HEK293 (cell line): ENCODE measurements at regions not wholly inside any gene's neighbourhood (a gene's known extent, or its start where the extent isn't known, plus 50 kb on each side); places are given as distances from the start of the nearest gene placed in this dataset.

Experiments
- CTCF ChIA-PET: fragments of 350-600 bp; formaldehyde crosslinking; extraction: SDS; loops from one replicate; lab custom pipeline; 2021; ENCODE audit warnings: antibody characterized with exemption; lab: Yijun Ruan, JAX
- POLR2A ChIA-PET: fragments of 300-600 bp; formaldehyde crosslinking; extraction: SDS; loops from one replicate; lab custom pipeline; 2020; ENCODE audit warnings: antibody characterized with exemption, inconsistent platforms; lab: Yijun Ruan, JAX
- H3K27ac ChIP-seq: fragments of 200-500 bp; sonication (Bioruptor generic); 2 replicates; pipeline ENCODE4 v1.5.1; 2014; ENCODE audit warnings: low read depth, low read length, control low read depth, inconsistent platforms; ENCODE audit errors: extremely low read depth
- H3K36me3 ChIP-seq, 2 experiments: fragments of 200-500 bp in 1 of 2; sonication (Bioruptor generic) in 1 of 2; 1 replicate in 1 of 2; 2 replicates in 1 of 2; pipeline ENCODE4 v1.5.1; 2014 to 2017; ENCODE audit warnings: inconsistent platforms in 2 of 2, low read length in 2 of 2; ENCODE audit not compliant: control insufficient read depth in 2 of 2, insufficient read depth in 1 of 2
- H3K4me1 ChIP-seq: fragments of 200-500 bp; sonication (Bioruptor generic); 2 replicates; pipeline ENCODE4 v1.5.1; 2014; ENCODE audit warnings: mild to moderate bottlenecking, low read length, inconsistent platforms; ENCODE audit not compliant: control insufficient read depth, insufficient read depth
- H3K4me3 ChIP-seq: 2 replicates; pipeline ENCODE4 v1.5.1; 2011; ENCODE audit warnings: low read depth, mild to moderate bottlenecking, control low read depth, low read length, moderate library complexity
- H3K9me3 ChIP-seq: fragments of 200-500 bp; sonication (Bioruptor generic); 2 replicates; pipeline ENCODE4 v1.5.1; 2014; ENCODE audit warnings: low read depth, low read length, inconsistent platforms; ENCODE audit not compliant: control insufficient read depth, insufficient read depth
- PRDM1 ChIP-seq: fragments of 450-650 bp; formaldehyde crosslinking; IDR thresholded peaks from 2 replicates; pipeline ENCODE4; 2016; ENCODE audit warnings: missing biosample characterization, missing genetic modification characterization
- REPIN1 ChIP-seq: fragments of 450-650 bp; formaldehyde crosslinking; IDR thresholded peaks from 2 replicates; pipeline ENCODE4 v1.5.1; 2017; ENCODE audit warnings: missing biosample characterization, missing genetic modification characterization, low read depth
- ZBTB44 ChIP-seq: fragments of 450-650 bp; IDR thresholded peaks from 2 replicates; pipeline ENCODE4 v1.5.1; 2018; ENCODE audit warnings: missing biosample characterization, mild to moderate bottlenecking, missing genetic modification characterization
- ZBTB7A ChIP-seq: fragments of 450-650 bp; formaldehyde crosslinking; IDR thresholded peaks from 2 replicates; pipeline ENCODE4 v1.5.1; 2016; ENCODE audit warnings: low read depth, missing biosample characterization, missing genetic modification characterization
- ZBTB8A ChIP-seq: fragments of 450-650 bp; formaldehyde crosslinking; IDR thresholded peaks from 2 replicates; pipeline ENCODE4 v1.5.1; 2016; ENCODE audit warnings: missing biosample characterization, missing genetic modification characterization
- ZFP3 ChIP-seq: fragments of 450-650 bp; formaldehyde crosslinking; IDR thresholded peaks from 2 replicates; pipeline ENCODE4 v1.5.1; 2016; ENCODE audit warnings: low read depth, missing biosample characterization, missing genetic modification characterization
- ZNF112 ChIP-seq: fragments of 450-650 bp; formaldehyde crosslinking; IDR thresholded peaks from 2 replicates; pipeline ENCODE4 v1.5.0; 2017; ENCODE audit warnings: missing biosample characterization, missing genetic modification characterization
- ZNF132 ChIP-seq: fragments of 450-650 bp; formaldehyde crosslinking; IDR thresholded peaks from 2 replicates; pipeline ENCODE4 v1.5.1; 2017; ENCODE audit warnings: missing biosample characterization, missing genetic modification characterization, borderline replicate concordance
- ZNF138 ChIP-seq: fragments of 450-650 bp; formaldehyde crosslinking; IDR thresholded peaks from 2 replicates; pipeline ENCODE4 v1.5.1; 2016; ENCODE audit warnings: missing biosample characterization, missing genetic modification characterization, borderline replicate concordance
- ZNF19 ChIP-seq: fragments of 450-650 bp; formaldehyde crosslinking; IDR thresholded peaks from 2 replicates; pipeline ENCODE4; 2016; ENCODE audit warnings: missing biosample characterization, missing genetic modification characterization, low read depth
- ZNF2 ChIP-seq: fragments of 450-650 bp; formaldehyde crosslinking; IDR thresholded peaks from 2 replicates; pipeline ENCODE4 v1.5.1; 2016; ENCODE audit warnings: missing biosample characterization, missing genetic modification characterization
- ZNF324 ChIP-seq: fragments of 450-650 bp; formaldehyde crosslinking; IDR thresholded peaks from 2 replicates; pipeline ENCODE4 v1.5.1; 2016; ENCODE audit warnings: missing biosample characterization, missing genetic modification characterization
- ZNF335 ChIP-seq: fragments of 450-650 bp; formaldehyde crosslinking; conservative IDR thresholded peaks from 2 replicates; pipeline ENCODE4 v1.5.1; 2016; ENCODE audit warnings: missing biosample characterization, missing genetic modification characterization
- ZNF423 ChIP-seq: fragments of 450-650 bp; formaldehyde crosslinking; IDR thresholded peaks from 2 replicates; pipeline ENCODE4 v1.5.1; 2016; ENCODE audit warnings: missing biosample characterization, missing genetic modification characterization
- ZNF433 ChIP-seq: fragments of 450-650 bp; formaldehyde crosslinking; IDR thresholded peaks from 2 replicates; pipeline ENCODE4 v1.5.1; 2016; ENCODE audit warnings: missing biosample characterization, missing genetic modification characterization, low read depth
- ZNF473 ChIP-seq: fragments of 450-650 bp; formaldehyde crosslinking; IDR thresholded peaks from 2 replicates; pipeline ENCODE4 v1.5.1; 2017; ENCODE audit warnings: missing biosample characterization, missing genetic modification characterization
- ZNF585B ChIP-seq: fragments of 450-650 bp; formaldehyde crosslinking; IDR thresholded peaks from 2 replicates; pipeline ENCODE4 v1.5.1; 2016; ENCODE audit warnings: missing biosample characterization, missing genetic modification characterization
- ZNF629 ChIP-seq: fragments of 450-650 bp; formaldehyde crosslinking; IDR thresholded peaks from 2 replicates; pipeline ENCODE4 v1.5.1; 2017; ENCODE audit warnings: missing biosample characterization, missing genetic modification characterization
- ZNF654 ChIP-seq: fragments of 450-650 bp; formaldehyde crosslinking; IDR thresholded peaks from 2 replicates; pipeline ENCODE4 v1.5.1; 2016; ENCODE audit warnings: low read depth, missing biosample characterization, missing genetic modification characterization
- ZNF664 ChIP-seq: fragments of 450-650 bp; formaldehyde crosslinking; IDR thresholded peaks from 2 replicates; pipeline ENCODE4 v1.5.1; 2016; ENCODE audit warnings: missing biosample characterization, missing genetic modification characterization
- ZNF704 ChIP-seq: fragments of 450-650 bp; formaldehyde crosslinking; IDR thresholded peaks from 2 replicates; pipeline ENCODE4 v1.5.1; 2016; ENCODE audit warnings: missing biosample characterization, missing genetic modification characterization
- ZXDB ChIP-seq: fragments of 450-650 bp; formaldehyde crosslinking; IDR thresholded peaks from 2 replicates; pipeline ENCODE4 v1.5.1; 2016; ENCODE audit warnings: missing biosample characterization, missing genetic modification characterization
- TF ChIP-seq, protein P1 (sequence below): fragments of 450-650 bp; formaldehyde crosslinking; optimal IDR thresholded peaks from 2 replicates; pipeline ENCODE3; 2016; ENCODE audit warnings: missing biosample characterization, mild to moderate bottlenecking, missing genetic modification characterization
- TF ChIP-seq, protein P2 (sequence below): fragments of 450-650 bp; formaldehyde crosslinking; IDR thresholded peaks from 2 replicates; pipeline ENCODE4 v1.5.0; 2017; ENCODE audit warnings: missing biosample characterization, missing genetic modification characterization, borderline replicate concordance
- TF ChIP-seq, protein P3 (sequence below): fragments of 450-650 bp; formaldehyde crosslinking; IDR thresholded peaks from 2 replicates; pipeline ENCODE4 v1.5.1; 2016; ENCODE audit warnings: missing biosample characterization, missing genetic modification characterization
- TF ChIP-seq, protein P4 (sequence below): fragments of 450-650 bp; formaldehyde crosslinking; IDR thresholded peaks from 2 replicates; pipeline ENCODE4 v1.5.1; 2017; ENCODE audit warnings: missing biosample characterization, missing genetic modification characterization

DNA sequence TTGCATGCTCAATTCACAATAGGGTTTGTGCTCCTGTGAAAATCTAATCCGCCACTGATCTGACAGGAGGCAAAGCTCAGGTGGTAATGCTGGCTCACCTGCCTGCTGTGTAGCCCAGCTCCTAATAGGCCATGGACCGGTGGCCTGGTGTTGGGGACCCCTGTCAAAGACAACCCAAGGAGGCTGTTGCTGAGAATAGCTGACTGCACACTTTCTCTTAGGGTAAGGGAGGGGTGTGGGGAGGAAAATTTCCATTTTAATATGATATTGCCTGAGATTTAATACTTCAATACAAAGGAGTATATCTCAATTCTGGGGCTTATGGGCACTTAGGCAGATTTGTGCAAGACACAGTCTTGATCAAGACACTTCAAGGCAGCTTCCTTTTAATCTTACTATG lies 105.8 kb downstream of the ALDH8A1 start:
- CTCF ChIA-PET: interaction anchor here (1.1 kb wide), 1 partner anchor 39 kb away, joined by 3 read pairs; no protein-coding TSS in a partner anchor
- H3K27ac ChIP-seq: no peak overlapping the region
- no peak for TF ChIP-seq ZNF335 (tag by site-specific recombination)
- TF ChIP-seq ZBTB44 (tag by site-specific recombination): no peak
- TF ChIP-seq ZNF654 (tag by site-specific recombination): no peak
- TF ChIP-seq ZNF473: no peak
- no peak for TF ChIP-seq ZNF423
- TF ChIP-seq, protein P1, sequence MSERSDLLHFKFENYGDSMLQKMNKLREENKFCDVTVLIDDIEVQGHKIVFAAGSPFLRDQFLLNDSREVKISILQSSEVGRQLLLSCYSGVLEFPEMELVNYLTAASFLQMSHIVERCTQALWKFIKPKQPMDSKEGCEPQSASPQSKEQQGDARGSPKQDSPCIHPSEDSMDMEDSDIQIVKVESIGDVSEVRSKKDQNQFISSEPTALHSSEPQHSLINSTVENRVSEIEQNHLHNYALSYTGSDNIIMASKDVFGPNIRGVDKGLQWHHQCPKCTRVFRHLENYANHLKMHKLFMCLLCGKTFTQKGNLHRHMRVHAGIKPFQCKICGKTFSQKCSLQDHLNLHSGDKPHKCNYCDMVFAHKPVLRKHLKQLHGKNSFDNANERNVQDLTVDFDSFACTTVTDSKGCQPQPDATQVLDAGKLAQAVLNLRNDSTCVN (tag by site-specific recombination): no peak
- TF ChIP-seq REPIN1 (tag by site-specific recombination): no peak
- TF ChIP-seq ZNF324 (tag by site-specific recombination): no peak
- no peak for TF ChIP-seq ZBTB8A (tag by site-specific recombination)
- no peak for TF ChIP-seq ZBTB7A (tag by site-specific recombination)
- TF ChIP-seq ZNF132 (tag by site-specific recombination): no peak
- TF ChIP-seq ZNF112 (tag by site-specific recombination): no peak
- TF ChIP-seq, all 188 proteins: peak for 0
- no peaks in the 10 kb centered on the region for H3K9me3 ChIP-seq
- POLR2A ChIA-PET: no interaction called here
- H3K4me3 ChIP-seq: no peak overlapping the region
- H3K4me1 ChIP-seq: no peaks in the 10 kb centered on the region
- no peaks in the 10 kb centered on the region for H3K36me3 ChIP-seq

DNA sequence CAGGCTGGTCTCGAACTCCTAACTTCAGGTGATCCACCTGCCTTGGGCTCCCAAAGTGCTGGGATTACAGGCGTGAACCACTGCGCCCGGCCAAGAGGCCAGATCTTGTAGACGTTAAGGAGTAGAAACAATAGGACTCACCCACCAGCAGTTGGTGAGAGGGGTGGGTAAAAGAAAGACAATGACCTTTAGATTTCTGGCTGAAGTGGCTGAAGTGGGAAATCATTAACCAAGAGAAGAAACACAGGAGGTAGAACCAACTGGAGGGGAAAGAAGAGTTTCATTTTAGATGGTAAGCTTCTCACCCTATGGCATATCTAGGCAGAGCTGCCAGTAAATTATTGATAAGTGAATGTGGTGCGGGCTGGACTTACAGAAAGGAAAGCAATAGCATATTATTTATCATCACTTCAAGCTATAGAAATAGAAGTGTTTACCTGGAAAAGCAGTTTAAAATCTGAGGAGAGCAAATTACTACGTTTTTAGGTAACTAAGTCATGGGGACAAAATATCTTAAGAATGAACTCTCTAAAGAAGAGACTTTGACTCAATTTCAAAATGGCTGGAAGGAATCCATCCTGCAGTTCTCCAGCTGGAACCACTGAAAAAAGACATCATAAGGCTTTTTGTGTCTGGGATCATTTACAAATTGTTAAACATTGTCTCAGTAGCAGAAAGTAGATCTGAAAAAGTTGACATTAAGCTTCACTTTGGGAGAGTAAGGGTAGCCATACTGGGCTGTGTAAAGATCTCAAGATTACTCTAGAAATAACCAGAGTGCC lies 109.6 kb downstream of the ALDH8A1 start:
- Histone ChIP-seq H3K36me3 (no peaks in the 10 kb centered on the region), H3K4me1 (no peaks in the 10 kb centered on the region), H3K4me3 (no peak overlapping the region), H3K27ac (no peak overlapping the region), H3K9me3 (no peaks in the 10 kb centered on the region)
- POLR2A ChIA-PET: no interaction called here
- CTCF ChIA-PET: interaction anchor here (1.1 to 1.4 kb wide), 2 partner anchors 599 to 684 kb away, joined by 3 to 4 read pairs; no protein-coding TSS in a partner anchor
- TF ChIP-seq ZNF664 (tag by site-specific recombination) (no peak), ZNF585B (tag by site-specific recombination) (no peak), ZNF704 (tag by site-specific recombination) (no peak), ZNF433 (tag by site-specific recombination) (no peak), ZNF19 (tag by site-specific recombination) (no peak), ZXDB (tag by site-specific recombination) (no peak), ZFP3 (tag by site-specific recombination) (no peak), PRDM1 (tag by site-specific recombination) (no peak), ZNF2 (tag by site-specific recombination) (no peak), ZNF138 (tag by site-specific recombination) (no peak), ZNF629 (tag by site-specific recombination) (no peak)
- TF ChIP-seq, protein P2, sequence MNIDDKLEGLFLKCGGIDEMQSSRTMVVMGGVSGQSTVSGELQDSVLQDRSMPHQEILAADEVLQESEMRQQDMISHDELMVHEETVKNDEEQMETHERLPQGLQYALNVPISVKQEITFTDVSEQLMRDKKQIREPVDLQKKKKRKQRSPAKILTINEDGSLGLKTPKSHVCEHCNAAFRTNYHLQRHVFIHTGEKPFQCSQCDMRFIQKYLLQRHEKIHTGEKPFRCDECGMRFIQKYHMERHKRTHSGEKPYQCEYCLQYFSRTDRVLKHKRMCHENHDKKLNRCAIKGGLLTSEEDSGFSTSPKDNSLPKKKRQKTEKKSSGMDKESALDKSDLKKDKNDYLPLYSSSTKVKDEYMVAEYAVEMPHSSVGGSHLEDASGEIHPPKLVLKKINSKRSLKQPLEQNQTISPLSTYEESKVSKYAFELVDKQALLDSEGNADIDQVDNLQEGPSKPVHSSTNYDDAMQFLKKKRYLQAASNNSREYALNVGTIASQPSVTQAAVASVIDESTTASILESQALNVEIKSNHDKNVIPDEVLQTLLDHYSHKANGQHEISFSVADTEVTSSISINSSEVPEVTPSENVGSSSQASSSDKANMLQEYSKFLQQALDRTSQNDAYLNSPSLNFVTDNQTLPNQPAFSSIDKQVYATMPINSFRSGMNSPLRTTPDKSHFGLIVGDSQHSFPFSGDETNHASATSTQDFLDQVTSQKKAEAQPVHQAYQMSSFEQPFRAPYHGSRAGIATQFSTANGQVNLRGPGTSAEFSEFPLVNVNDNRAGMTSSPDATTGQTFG (tag by site-specific recombination): no peak
- TF ChIP-seq, protein P3, sequence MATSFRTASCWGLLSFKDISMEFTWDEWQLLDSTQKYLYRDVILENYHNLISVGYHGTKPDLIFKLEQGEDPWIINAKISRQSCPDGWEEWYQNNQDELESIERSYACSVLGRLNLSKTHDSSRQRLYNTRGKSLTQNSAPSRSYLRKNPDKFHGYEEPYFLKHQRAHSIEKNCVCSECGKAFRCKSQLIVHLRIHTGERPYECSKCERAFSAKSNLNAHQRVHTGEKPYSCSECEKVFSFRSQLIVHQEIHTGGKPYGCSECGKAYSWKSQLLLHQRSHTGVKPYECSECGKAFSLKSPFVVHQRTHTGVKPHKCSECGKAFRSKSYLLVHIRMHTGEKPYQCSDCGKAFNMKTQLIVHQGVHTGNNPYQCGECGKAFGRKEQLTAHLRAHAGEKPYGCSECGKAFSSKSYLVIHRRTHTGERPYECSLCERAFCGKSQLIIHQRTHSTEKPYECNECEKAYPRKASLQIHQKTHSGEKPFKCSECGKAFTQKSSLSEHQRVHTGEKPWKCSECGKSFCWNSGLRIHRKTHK (tag by site-specific recombination): no peak
- TF ChIP-seq, protein P4, sequence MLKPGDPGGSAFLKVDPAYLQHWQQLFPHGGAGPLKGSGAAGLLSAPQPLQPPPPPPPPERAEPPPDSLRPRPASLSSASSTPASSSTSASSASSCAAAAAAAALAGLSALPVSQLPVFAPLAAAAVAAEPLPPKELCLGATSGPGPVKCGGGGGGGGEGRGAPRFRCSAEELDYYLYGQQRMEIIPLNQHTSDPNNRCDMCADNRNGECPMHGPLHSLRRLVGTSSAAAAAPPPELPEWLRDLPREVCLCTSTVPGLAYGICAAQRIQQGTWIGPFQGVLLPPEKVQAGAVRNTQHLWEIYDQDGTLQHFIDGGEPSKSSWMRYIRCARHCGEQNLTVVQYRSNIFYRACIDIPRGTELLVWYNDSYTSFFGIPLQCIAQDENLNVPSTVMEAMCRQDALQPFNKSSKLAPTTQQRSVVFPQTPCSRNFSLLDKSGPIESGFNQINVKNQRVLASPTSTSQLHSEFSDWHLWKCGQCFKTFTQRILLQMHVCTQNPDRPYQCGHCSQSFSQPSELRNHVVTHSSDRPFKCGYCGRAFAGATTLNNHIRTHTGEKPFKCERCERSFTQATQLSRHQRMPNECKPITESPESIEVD (tag by site-specific recombination): no peak
